Activated B cell treated with CpG ODN at 0.5 μM for 24 hours (primary cell): ENCODE measurements at regions not wholly inside any gene's neighbourhood (a gene's known extent, or its start where the extent isn't known, plus 50 kb on each side); places are given as distances from the start of the nearest gene placed in this dataset.

Experiments
- ATAC-seq: fragments of 200-7000 bp; cut with Tn5 transposase; one replicate; pipeline ENCODE4 v1.10.0; 2021; ENCODE audit warnings: low read depth, mild to moderate bottlenecking, moderate library complexity
- CTCF ChIA-PET: fragments of 350-600 bp; sonication (Branson Sonifier 250); formaldehyde crosslinking; loops from one replicate; lab custom pipeline; 2021; ENCODE audit warnings: antibody characterized with exemption; lab: Charles Lee
- POLR2A ChIA-PET: fragments of 350-600 bp; sonication (Branson Sonifier 250); formaldehyde crosslinking; loops from one replicate; lab custom pipeline; 2021; ENCODE audit warnings: antibody characterized with exemption; lab: Charles Lee
- DNase-seq: peaks from one replicate; pipeline ENCODE4 v3.0.0; 2022
- H3K27ac Mint-ChIP-seq: one replicate; pipeline ENCODE4 v1.8.0; 2020; ENCODE audit warnings: mixed read lengths
- H3K27me3 Mint-ChIP-seq: one replicate; pipeline ENCODE4 v1.8.0; 2021; ENCODE audit warnings: mixed read lengths
- H3K36me3 Mint-ChIP-seq: one replicate; pipeline ENCODE4 v1.8.0; 2021; ENCODE audit warnings: low read depth, mixed read lengths
- H3K4me1 Mint-ChIP-seq: one replicate; pipeline ENCODE4 v1.8.0; 2021; ENCODE audit warnings: mixed read lengths
- H3K4me3 Mint-ChIP-seq: one replicate; pipeline ENCODE4 v1.8.0; 2020; ENCODE audit warnings: mild to moderate bottlenecking, mixed read lengths
- H3K9me3 Mint-ChIP-seq: one replicate; pipeline ENCODE4 v1.8.0; 2020; ENCODE audit warnings: mixed read lengths
- intact Hi-C: fragments of 100-400 bp; cut with micrococcal nuclease; formaldehyde crosslinking; loops from one replicate; pipeline ENCODE4 v1.15.1; 2024
- TF ChIP-seq, protein P1 (sequence below): fragments of 200-600 bp; IDR thresholded peaks from one replicate; pipeline ENCODE4 v1.8.0; 2022; ENCODE audit warnings: antibody characterized with exemption, mild to moderate bottlenecking

- Mint-ChIP-seq H3K4me1 (no peaks in the 10 kb centered on the region), H3K4me3 (no peak overlapping the region), H3K27me3 (peaks cover 2% of the 10 kb centered on the region), H3K27ac (no peak overlapping the region), H3K36me3 (no peaks in the 10 kb centered on the region), H3K9me3 (no peaks in the 10 kb centered on the region)
- ATAC-seq = no peak
- POLR2A ChIA-PET = no interaction called here
- CTCF ChIA-PET = no interaction called here
- intact Hi-C loops = no loop called here
- DNase-seq = no peak
- TF ChIP-seq, protein P1, sequence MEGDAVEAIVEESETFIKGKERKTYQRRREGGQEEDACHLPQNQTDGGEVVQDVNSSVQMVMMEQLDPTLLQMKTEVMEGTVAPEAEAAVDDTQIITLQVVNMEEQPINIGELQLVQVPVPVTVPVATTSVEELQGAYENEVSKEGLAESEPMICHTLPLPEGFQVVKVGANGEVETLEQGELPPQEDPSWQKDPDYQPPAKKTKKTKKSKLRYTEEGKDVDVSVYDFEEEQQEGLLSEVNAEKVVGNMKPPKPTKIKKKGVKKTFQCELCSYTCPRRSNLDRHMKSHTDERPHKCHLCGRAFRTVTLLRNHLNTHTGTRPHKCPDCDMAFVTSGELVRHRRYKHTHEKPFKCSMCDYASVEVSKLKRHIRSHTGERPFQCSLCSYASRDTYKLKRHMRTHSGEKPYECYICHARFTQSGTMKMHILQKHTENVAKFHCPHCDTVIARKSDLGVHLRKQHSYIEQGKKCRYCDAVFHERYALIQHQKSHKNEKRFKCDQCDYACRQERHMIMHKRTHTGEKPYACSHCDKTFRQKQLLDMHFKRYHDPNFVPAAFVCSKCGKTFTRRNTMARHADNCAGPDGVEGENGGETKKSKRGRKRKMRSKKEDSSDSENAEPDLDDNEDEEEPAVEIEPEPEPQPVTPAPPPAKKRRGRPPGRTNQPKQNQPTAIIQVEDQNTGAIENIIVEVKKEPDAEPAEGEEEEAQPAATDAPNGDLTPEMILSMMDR = no peak
Observed at GRCh38 chr10:78516756-78517155, 483.1 kb downstream of the RPS24 start.

DNA sequence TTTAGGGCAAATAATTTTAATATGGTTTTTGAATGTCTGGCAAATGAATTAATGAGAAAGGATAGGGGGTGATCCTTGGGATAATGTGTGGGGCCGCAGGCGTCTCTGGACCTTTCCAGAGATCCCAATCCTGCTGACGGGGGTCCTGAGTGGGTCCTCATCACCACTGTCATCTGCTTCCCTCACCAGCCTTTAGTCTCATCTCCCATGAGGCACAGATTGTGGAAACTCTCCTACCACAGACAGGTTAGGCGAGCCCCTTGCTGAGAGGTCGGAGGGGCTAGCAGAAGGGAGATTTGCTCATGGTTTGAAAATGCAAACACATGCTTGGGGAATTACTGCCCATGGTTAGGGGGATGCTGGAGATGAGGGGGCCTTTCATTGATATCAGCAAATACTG is 484.6 kb downstream of the RPS24 start:
- CTCF ChIA-PET = no interaction called here
- H3K4me3 Mint-ChIP-seq = no peak overlapping the region
- no peaks in the 10 kb centered on the region for H3K36me3 Mint-ChIP-seq
- H3K9me3 Mint-ChIP-seq = no peaks in the 10 kb centered on the region
- POLR2A ChIA-PET = no interaction called here
- peaks cover 2% of the 10 kb centered on the region for H3K27me3 Mint-ChIP-seq
- DNase-seq (no peak), ATAC-seq (no peak)
- no peaks in the 10 kb centered on the region for H3K4me1 Mint-ChIP-seq
- TF ChIP-seq, protein P1 = no peak
- H3K27ac Mint-ChIP-seq = no peak overlapping the region
- intact Hi-C loops = no loop called here

DNA sequence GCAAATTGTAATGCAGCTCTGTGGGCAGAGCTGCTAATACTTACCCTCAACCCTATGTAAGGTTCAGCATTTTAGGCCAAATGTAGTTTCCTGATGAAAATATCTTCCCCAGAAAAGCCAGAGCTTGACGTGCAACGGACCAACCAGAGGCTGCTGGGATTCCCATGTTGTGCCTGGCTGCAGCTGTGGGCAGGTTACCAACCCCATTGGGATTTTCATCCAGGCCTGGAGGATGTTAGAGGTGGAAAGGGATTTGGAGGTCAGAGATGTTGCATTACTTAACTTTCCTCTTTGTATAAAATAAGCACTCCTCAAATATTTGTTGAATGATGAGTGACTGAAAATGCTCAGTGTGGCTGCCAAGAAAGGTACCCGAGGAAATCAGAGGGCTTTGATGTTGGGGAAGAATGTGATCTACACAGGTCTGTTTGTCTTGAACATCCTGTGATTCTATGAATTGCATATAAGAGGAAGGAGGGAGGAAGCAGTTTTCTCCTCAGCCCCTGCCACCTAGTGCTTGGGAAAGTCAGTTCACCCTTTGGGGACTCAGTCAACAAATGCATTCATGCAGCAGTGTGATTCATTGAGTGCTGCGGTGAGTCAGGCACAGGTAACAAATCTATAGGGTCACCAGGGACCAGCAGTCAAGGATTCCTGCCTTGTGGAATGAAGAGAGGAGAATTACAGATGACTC is 487.2 kb downstream of the RPS24 start:
- Mint-ChIP-seq H3K4me1 (no peaks in the 10 kb centered on the region), H3K27me3 (peaks cover 2% of the 10 kb centered on the region), H3K27ac (no peak overlapping the region), H3K4me3 (no peak overlapping the region), H3K36me3 (no peaks in the 10 kb centered on the region), H3K9me3 (no peaks in the 10 kb centered on the region)
- intact Hi-C loops = no loop called here
- TF ChIP-seq, protein P1 = no peak
- ATAC-seq = no peak
- no peak for DNase-seq
- CTCF ChIA-PET = no interaction called here
- POLR2A ChIA-PET = no interaction called here

DNA sequence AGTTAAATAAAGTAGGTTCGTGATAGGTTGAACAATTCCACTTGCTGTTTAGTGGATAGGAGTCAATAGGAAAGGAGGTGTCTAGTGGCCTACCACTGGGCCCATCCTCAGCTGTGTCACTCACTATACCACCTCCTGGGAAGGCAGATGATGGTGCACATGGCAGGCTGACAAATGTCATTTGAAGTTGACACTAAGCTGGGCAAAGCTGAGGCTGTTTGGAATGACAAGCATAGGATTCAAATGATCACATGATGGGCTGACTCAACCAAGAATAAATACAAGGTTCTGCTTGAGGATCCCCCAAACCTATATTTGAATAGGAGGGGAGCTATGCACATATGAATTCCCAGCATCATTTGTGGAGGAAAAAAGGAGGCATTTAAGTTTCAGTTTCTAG is 489.8 kb downstream of the RPS24 start:
- ATAC-seq = no peak
- ChIA-PET POLR2A (no interaction called here), CTCF (no interaction called here)
- no peaks in the 10 kb centered on the region for H3K36me3 Mint-ChIP-seq
- H3K4me3 Mint-ChIP-seq = no peak overlapping the region
- no peak overlapping the region for H3K27ac Mint-ChIP-seq
- H3K9me3 Mint-ChIP-seq = no peaks in the 10 kb centered on the region
- no peaks in the 10 kb centered on the region for H3K27me3 Mint-ChIP-seq
- TF ChIP-seq, protein P1 = no peak
- no peak for DNase-seq
- intact Hi-C loops = no loop called here
- no peaks in the 10 kb centered on the region for H3K4me1 Mint-ChIP-seq

DNA sequence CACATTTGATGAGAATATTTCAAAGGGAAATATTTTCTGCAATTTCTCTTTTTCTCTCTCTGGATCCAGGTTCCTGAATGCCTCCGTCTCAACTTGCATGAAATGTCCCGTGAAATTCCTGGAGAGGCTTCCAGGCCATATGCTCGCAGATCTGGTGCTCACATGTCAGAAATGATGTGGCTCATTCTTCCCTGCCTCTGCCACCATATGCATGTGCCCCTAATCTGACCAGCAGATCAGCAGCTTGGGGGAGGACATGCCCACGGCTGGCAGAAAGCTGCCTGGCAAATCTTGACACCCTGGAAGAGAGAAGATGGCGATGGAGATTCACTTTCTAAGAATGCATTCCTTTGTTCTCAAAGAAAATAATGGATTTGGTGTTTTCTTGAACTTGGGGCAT is 490.7 kb downstream of the RPS24 start:
- no peaks in the 10 kb centered on the region for H3K9me3 Mint-ChIP-seq
- no peak overlapping the region for H3K27ac Mint-ChIP-seq
- no peaks in the 10 kb centered on the region for H3K4me1 Mint-ChIP-seq
- intact Hi-C loops = no loop called here
- no peaks in the 10 kb centered on the region for H3K27me3 Mint-ChIP-seq
- POLR2A ChIA-PET = no interaction called here
- H3K36me3 Mint-ChIP-seq = no peaks in the 10 kb centered on the region
- DNase-seq (no peak), ATAC-seq (no peak)
- CTCF ChIA-PET = no interaction called here
- H3K4me3 Mint-ChIP-seq = no peak overlapping the region
- TF ChIP-seq, protein P1 = no peak
